Nephron progenitor cell (in vitro differentiated cells): ENCODE measurements at regions not wholly inside any gene's neighbourhood (a gene's known extent, or its start where the extent isn't known, plus 50 kb on each side); places are given as distances from the start of the nearest gene placed in this dataset.
A peak's percentile ranks its signal among the peaks of the same experiment; 100 is the strongest.

Experiments
- DNase-seq: peaks from one replicate; pipeline ENCODE4 v3.0.0; 2021
- H3K27ac Mint-ChIP-seq: 2 replicates; pipeline ENCODE4 v1.8.0; 2021; ENCODE audit warnings: mild to moderate bottlenecking, moderate library complexity, mixed read lengths
- H3K27me3 Mint-ChIP-seq: 2 replicates; pipeline ENCODE4 v1.8.0; 2021; ENCODE audit warnings: mild to moderate bottlenecking, low read depth, mixed read lengths; ENCODE audit not compliant: poor library complexity
- H3K36me3 Mint-ChIP-seq: 2 replicates; pipeline ENCODE4 v1.8.0; 2021; ENCODE audit warnings: low read depth, mixed read lengths
- H3K4me1 Mint-ChIP-seq: 2 replicates; pipeline ENCODE4 v1.8.0; 2021; ENCODE audit warnings: mixed read lengths
- H3K4me3 Mint-ChIP-seq: 2 replicates; pipeline ENCODE4 v1.8.0; 2021; ENCODE audit warnings: mild to moderate bottlenecking, moderate library complexity, mixed read lengths
- H3K9me3 Mint-ChIP-seq: 2 replicates; pipeline ENCODE4 v1.8.0; 2021; ENCODE audit warnings: mild to moderate bottlenecking, moderate library complexity, mixed read lengths
- TF ChIP-seq, protein P1 (sequence below): fragments of 200-600 bp; sonication (generic); IDR thresholded peaks from 2 replicates; pipeline ENCODE4 v1.5.0; 2021; ENCODE audit warnings: antibody characterized with exemption

DNA sequence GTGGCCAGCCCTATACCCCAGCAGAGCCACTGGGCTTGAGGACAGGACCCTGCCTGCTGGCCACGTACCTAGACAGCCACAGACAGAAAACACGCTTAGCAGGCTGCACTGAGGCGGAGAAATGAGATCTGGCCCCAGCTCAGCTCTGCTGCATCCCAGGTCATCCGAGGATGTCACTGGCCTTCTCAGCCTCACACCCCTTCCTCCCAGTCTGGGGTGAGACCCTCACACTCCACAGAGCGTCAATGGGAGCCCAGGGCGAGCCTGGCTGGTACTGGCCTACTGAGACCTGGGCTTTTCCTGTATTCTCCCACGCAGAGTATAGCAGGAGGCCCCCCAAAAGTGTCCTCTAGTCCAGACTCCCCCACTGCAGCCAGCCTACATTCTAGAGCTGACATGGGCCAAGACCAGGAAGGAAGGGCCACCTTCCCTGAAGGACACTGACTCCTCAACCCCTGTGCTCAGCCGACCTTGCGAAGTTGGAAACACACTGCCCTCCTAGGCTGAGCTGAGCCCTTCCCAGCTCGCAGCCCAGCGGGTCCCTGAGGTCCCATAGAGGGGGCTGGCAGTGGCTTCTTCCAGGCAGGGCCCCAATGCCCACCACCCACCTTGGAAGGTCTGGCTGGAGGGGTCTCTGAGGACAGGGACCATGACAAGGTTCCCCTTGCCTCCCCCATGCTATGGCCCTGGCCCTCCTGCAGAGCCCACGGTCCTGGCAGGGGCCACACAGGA is 65.9 kb upstream of the LINC01488 start:
- Mint-ChIP-seq H3K9me3 (peaks cover 14% of the 10 kb centered on the region), H3K4me3 (no peak overlapping the region), H3K27me3 (peaks cover 4% of the 10 kb centered on the region), H3K36me3 (no peaks in the 10 kb centered on the region), H3K27ac (no peak overlapping the region), H3K4me1 (peaks cover 50% of the 10 kb centered on the region)
- no peak for DNase-seq
- TF ChIP-seq, protein P1, sequence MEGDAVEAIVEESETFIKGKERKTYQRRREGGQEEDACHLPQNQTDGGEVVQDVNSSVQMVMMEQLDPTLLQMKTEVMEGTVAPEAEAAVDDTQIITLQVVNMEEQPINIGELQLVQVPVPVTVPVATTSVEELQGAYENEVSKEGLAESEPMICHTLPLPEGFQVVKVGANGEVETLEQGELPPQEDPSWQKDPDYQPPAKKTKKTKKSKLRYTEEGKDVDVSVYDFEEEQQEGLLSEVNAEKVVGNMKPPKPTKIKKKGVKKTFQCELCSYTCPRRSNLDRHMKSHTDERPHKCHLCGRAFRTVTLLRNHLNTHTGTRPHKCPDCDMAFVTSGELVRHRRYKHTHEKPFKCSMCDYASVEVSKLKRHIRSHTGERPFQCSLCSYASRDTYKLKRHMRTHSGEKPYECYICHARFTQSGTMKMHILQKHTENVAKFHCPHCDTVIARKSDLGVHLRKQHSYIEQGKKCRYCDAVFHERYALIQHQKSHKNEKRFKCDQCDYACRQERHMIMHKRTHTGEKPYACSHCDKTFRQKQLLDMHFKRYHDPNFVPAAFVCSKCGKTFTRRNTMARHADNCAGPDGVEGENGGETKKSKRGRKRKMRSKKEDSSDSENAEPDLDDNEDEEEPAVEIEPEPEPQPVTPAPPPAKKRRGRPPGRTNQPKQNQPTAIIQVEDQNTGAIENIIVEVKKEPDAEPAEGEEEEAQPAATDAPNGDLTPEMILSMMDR = no peak

DNA sequence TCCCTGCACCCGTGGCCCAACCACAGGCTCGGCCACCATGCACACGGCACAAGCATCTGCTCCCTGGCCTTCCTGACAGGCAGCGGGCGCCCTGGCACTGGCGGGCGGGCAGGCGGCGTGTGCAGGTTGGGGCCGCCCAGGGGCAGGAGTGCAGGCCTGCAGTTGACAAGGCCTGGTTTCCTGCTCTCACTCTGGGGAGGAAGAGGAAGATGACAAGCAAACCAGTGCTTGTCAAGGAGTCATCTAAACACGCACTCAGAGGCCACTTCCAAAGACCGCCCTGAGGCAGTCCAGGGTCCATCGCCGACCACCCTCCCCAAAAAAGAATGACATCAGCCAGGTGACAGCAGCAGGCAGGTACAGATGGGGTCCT is 65.3 kb upstream of the LINC01488 start:
- Mint-ChIP-seq H3K9me3 (peaks cover 14% of the 10 kb centered on the region), H3K4me3 (no peak overlapping the region), H3K36me3 (no peaks in the 10 kb centered on the region), H3K27ac (no peak overlapping the region), H3K4me1 (peaks cover 50% of the 10 kb centered on the region), H3K27me3 (peaks cover 4% of the 10 kb centered on the region)
- no peak for DNase-seq
- TF ChIP-seq, protein P1 = no peak

DNA sequence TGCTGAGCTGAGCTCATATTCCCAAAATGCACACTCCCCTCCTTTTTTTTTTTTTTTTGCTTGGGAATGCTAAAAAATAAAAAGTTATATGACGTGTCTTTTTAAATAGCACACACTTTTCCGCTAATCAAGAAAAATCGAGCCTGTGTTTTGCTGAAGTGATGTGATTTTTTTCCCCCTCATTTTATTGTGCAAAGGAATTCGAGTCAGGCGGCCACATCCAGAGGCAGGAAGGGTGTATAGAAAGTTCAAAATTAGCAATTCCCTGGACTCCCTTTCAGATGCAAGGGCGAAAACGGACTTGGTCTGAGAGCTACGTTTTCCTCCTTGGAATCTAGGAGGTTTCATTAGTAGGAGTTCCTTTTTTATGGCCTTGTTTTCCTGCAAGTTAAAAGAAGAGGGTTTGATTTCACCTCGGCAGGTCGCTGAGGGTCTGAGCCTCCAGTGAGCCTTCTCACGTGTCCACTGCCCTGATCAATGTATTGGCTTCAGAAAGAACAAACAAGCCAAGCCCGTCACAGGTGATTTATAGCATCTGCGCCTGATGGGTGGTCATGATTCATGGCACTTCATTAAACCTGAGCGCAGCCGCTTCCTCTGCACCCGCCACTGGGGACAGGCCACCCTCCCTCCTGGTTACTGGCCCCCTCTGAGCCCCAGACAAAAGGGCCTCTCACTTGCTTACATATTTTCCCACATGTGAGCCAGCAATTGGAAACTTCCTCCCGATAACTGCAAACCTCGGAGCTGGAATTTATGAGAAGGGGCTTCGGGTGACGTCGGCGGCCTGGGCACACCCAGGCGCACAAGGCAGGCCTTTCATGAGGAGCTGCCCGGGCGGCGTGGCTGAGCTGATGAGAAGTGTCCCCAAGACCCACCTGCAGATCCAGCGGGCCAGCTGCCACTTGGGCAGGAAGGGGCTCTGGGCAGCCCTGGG is 64.4 kb upstream of the LINC01488 start:
- Mint-ChIP-seq H3K27me3 (peaks cover 6% of the 10 kb centered on the region), H3K27ac (peak overlapping the region; percentile 42), H3K4me3 (peak overlapping the region; percentile 49), H3K9me3 (peaks cover 14% of the 10 kb centered on the region), H3K4me1 (peaks cover 57% of the 10 kb centered on the region), H3K36me3 (no peaks in the 10 kb centered on the region)
- DNase-seq = peak; percentile 74
- TF ChIP-seq, protein P1 = no peak

DNA sequence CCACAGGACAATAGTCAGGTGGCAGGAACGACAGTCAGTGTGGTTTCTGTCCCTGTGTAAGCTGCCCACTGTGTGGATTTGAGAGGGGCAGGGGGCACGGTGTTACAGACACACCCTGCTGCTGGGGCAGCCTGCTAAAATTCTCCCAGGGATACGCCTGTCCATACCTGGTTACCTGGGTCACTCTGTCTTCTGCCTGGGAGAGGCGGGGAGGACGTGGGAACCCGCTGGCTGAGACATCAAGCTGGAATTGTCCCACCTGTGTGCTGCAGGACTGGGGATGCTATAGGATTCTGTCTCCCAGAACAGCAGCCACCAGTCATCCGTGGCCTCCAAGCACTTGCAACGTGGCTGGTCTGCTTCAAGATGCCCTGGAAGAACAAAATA is 63.8 kb upstream of the LINC01488 start:
- peaks cover 58% of the 10 kb centered on the region for H3K4me1 Mint-ChIP-seq
- no peaks in the 10 kb centered on the region for H3K36me3 Mint-ChIP-seq
- no peak for DNase-seq
- H3K27ac Mint-ChIP-seq = no peak overlapping the region
- peaks cover 14% of the 10 kb centered on the region for H3K9me3 Mint-ChIP-seq
- peaks cover 6% of the 10 kb centered on the region for H3K27me3 Mint-ChIP-seq
- TF ChIP-seq, protein P1 = no peak
- H3K4me3 Mint-ChIP-seq = no peak overlapping the region

DNA sequence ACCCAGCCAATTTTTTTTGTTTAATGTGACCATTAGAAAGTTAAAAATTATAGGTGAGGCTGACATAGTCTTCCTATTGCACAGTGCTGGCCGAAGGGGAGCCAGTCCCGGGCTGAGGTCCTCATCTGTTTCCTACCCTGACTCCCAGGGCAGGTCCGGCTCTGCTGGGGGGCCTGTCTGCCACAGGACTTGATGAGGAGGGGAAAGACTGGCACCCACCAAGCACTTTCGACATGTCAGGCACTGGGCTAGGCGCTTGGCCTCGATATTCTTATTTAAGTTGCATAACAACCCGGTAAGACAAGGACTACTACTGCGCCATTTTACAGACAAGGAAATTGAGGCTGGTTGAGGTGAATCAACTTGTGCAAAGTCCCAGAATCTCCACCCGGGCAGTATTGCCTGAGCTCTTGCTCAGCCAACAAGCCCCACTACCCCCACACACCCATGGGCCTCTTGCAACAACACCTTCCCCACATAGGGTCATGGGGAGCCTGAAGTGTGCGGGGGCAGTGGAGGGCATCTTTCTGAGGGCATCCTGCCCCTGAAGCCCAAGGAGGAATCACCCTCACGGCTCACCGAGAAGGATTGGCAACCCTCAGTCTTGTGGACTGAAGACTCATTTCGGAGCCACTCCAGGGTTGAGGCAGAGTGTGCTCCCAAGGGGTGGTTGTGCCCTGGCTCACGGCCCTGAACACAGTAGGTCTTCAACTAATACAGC is 62.7 kb upstream of the LINC01488 start:
- no peaks in the 10 kb centered on the region for H3K36me3 Mint-ChIP-seq
- H3K9me3 Mint-ChIP-seq = peaks cover 9% of the 10 kb centered on the region

More for the DNA sequence above, 62.7 kb upstream of the LINC01488 start:
- H3K4me1 Mint-ChIP-seq = peaks cover 64% of the 10 kb centered on the region
- TF ChIP-seq, protein P1 = no peak
- no peak overlapping the region for H3K4me3 Mint-ChIP-seq
- H3K27ac Mint-ChIP-seq = no peak overlapping the region
- DNase-seq = no peak
- H3K27me3 Mint-ChIP-seq = peaks cover 6% of the 10 kb centered on the region
